ENCODE measurements at regions not wholly inside any gene's neighbourhood (a gene's known extent, or its start where the extent isn't known, plus 50 kb on each side); places are given as distances from the start of the nearest gene placed in this dataset.
"Not testable (repeated sequence)": the region's sequence is repeated elsewhere in the genome, so short reads cannot be mapped to it uniquely, and the experiment has no call there.

DNA sequence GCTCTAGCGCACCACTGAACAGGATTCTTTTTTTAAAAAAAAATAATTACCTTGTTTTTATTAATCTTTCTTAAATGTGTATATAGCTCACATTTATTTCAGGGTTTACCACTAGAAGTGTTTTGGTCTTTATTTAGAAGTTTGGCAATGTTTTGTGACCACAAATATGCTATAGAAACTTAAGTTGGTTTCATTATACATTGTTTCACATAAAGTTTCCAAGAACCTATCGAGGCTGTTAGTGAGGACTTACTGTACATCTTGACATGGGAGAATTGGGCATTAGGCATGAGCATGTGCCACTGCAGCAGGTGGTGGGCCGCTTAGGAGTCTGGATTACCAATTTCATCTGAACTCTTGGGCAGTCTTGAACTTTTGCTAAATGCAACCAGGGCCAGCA is 77.9 kb upstream of the TMEM164 start:
- H3K18ac ChIP-seq (ENCODE audit: low read length); H2BK120ac ChIP-seq (ENCODE audit: low read depth, low read length); H2BK5ac ChIP-seq (ENCODE audit: low read length); H2BK15ac ChIP-seq (ENCODE audit: low read length); H3K9me3 ChIP-seq (replicated peaks in 1 of 2; ENCODE audit: control insufficient read depth in 2 of 2, insufficient read depth in 1 of 2, low read depth in 1 of 2, low read length in 2 of 2); H3K27ac ChIP-seq (replicated peaks; ENCODE audit: low read length); H3K79me1 ChIP-seq (ENCODE audit: low read depth, low read length); H3K14ac ChIP-seq (ENCODE audit: low read length); H2BK12ac ChIP-seq (ENCODE audit: low read length); H2AK5ac ChIP-seq (ENCODE audit: low read depth, low read length); H3K9ac ChIP-seq (ENCODE audit: low read depth, low read length, poor library complexity); H4K91ac ChIP-seq (ENCODE audit: low read depth, low read length, poor library complexity); H3K4ac ChIP-seq (ENCODE audit: low read length); H3K4me1 ChIP-seq (ENCODE audit: control insufficient read depth in 2 of 2, insufficient read depth in 1 of 2, low read depth in 1 of 2, low read length in 2 of 2); H4K8ac ChIP-seq (ENCODE audit: low read depth, low read length); DNase-seq (ENCODE audit: low spot score); H3K36me3 ChIP-seq (replicated peaks in 1 of 2; ENCODE audit: control insufficient read depth in 2 of 2, insufficient read depth in 2 of 2, low read length in 2 of 2); H2AFZ ChIP-seq (ENCODE audit: low read length); H3K23ac ChIP-seq (ENCODE audit: low read depth, low read length, poor library complexity); H3K27me3 ChIP-seq (ENCODE audit: control insufficient read depth in 3 of 3, insufficient read depth in 3 of 3, low read depth in 1 of 3, low read length in 3 of 3); H3K4me2 ChIP-seq (ENCODE audit: insufficient read depth, low read length, poor library complexity, severe bottlenecking); H3K4me3 ChIP-seq (ENCODE audit: low read length in 2 of 2): not testable (repeated sequence)
- WGBS, 2 donors (ENCODE audit: extremely low coverage in 2 of 2, insufficient read length in 2 of 2, insufficient replicate concordance in 1 of 2) = no CpG with 5 or more reads among the region's 3 CpGs

DNA sequence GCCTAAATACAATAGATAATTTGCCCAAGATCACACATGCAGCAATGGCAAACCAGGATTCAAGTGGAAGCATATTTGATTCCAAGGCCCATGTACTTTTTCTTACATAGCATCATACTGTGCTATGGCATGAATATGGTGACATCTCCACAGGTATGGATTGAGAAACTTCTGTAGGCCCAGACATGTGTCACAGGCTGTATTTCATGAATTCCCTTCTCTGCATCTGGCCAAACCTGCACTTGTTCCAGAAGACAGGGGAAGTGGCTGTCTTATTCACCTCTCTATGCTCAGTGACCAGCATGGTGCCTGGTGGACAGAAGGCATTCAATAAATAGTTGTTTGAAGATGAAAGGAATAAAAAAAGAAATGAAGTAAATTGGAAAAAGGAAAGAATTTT is 77.3 kb upstream of the TMEM164 start:
- Histone ChIP-seq H2AK5ac (ENCODE audit: low read depth, low read length) (no peak overlapping the region), H2BK120ac (ENCODE audit: low read depth, low read length) (no peak overlapping the region)

DNA sequence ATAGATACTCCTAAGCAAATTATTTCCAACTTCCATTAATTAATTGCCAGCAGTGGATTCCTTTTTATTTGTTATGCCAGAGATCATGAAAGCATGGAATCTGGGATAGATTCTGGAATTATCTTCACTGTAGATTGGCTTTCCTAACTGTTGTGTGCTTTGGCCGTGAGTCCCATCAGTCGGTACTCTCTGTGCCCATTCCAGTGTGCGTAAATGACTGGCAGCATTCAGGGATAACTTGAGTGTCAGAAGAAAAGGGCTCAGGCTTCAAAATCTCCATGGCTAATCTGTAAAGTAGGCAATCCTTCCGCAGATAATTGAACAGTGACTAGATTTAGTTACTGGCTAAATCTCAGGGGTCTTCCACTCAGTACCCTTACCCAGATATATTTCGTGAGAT is 76.8 kb upstream of the TMEM164 start:
- H3K27me3 ChIP-seq (ENCODE audit: control insufficient read depth in 3 of 3, insufficient read depth in 3 of 3, low read depth in 1 of 3, low read length in 3 of 3) = no peaks in the 10 kb centered on the region
- no CpG with 5 or more reads among the region's 5 CpGs for WGBS, 2 donors (ENCODE audit: extremely low coverage in 2 of 2, insufficient read length in 2 of 2, insufficient replicate concordance in 1 of 2)
- H2AFZ ChIP-seq (ENCODE audit: low read length) = no peak overlapping the region
- no peak for DNase-seq (ENCODE audit: low spot score)
- H3K23ac ChIP-seq (ENCODE audit: low read depth, low read length, poor library complexity) = no peak overlapping the region
- no peaks in the 10 kb centered on the region for H3K9me3 ChIP-seq (replicated peaks in 1 of 2; ENCODE audit: control insufficient read depth in 2 of 2, insufficient read depth in 1 of 2, low read depth in 1 of 2, low read length in 2 of 2)
- H3K14ac ChIP-seq (ENCODE audit: low read length) = no peak overlapping the region
- H3K4me3 ChIP-seq (ENCODE audit: low read length in 2 of 2) = no peak overlapping the region
- no peaks in the 10 kb centered on the region for H3K79me1 ChIP-seq (ENCODE audit: low read depth, low read length)
- no peaks in the 10 kb centered on the region for H3K36me3 ChIP-seq (replicated peaks in 1 of 2; ENCODE audit: control insufficient read depth in 2 of 2, insufficient read depth in 2 of 2, low read length in 2 of 2)
- no peaks in the 10 kb centered on the region for H3K4me1 ChIP-seq (ENCODE audit: control insufficient read depth in 2 of 2, insufficient read depth in 1 of 2, low read depth in 1 of 2, low read length in 2 of 2)
- no peak overlapping the region for H3K4ac ChIP-seq (ENCODE audit: low read length)
- no peak overlapping the region for H4K91ac ChIP-seq (ENCODE audit: low read depth, low read length, poor library complexity)
- no peak overlapping the region for H2BK5ac ChIP-seq (ENCODE audit: low read length)
- no peak overlapping the region for H2BK15ac ChIP-seq (ENCODE audit: low read length)
- no peak overlapping the region for H2BK120ac ChIP-seq (ENCODE audit: low read depth, low read length)
- no peak overlapping the region for H3K9ac ChIP-seq (ENCODE audit: low read depth, low read length, poor library complexity)
- H3K4me2 ChIP-seq (ENCODE audit: insufficient read depth, low read length, poor library complexity, severe bottlenecking) = no peak overlapping the region
- H2BK12ac ChIP-seq (ENCODE audit: low read length) = no peak overlapping the region
- no peak overlapping the region for H4K8ac ChIP-seq (ENCODE audit: low read depth, low read length)
- H2AK5ac ChIP-seq (ENCODE audit: low read depth, low read length) = no peak overlapping the region
- no peak overlapping the region for H3K27ac ChIP-seq (replicated peaks; ENCODE audit: low read length)
- no peak overlapping the region for H3K18ac ChIP-seq (ENCODE audit: low read length)

More for the DNA sequence above, 77.3 kb upstream of the TMEM164 start:
- no peak overlapping the region for H4K91ac ChIP-seq (ENCODE audit: low read depth, low read length, poor library complexity)
- no peak for DNase-seq (ENCODE audit: low spot score)
- no peaks in the 10 kb centered on the region for H3K36me3 ChIP-seq (replicated peaks in 1 of 2; ENCODE audit: control insufficient read depth in 2 of 2, insufficient read depth in 2 of 2, low read length in 2 of 2)
- H3K14ac ChIP-seq (ENCODE audit: low read length) = no peak overlapping the region
- H3K79me1 ChIP-seq (ENCODE audit: low read depth, low read length) = no peaks in the 10 kb centered on the region
- no peak overlapping the region for H4K8ac ChIP-seq (ENCODE audit: low read depth, low read length)
- no peak overlapping the region for H3K9ac ChIP-seq (ENCODE audit: low read depth, low read length, poor library complexity)
- no peak overlapping the region for H3K27ac ChIP-seq (replicated peaks; ENCODE audit: low read length)
- no peak overlapping the region for H3K4me2 ChIP-seq (ENCODE audit: insufficient read depth, low read length, poor library complexity, severe bottlenecking)
- no peaks in the 10 kb centered on the region for H3K9me3 ChIP-seq (replicated peaks in 1 of 2; ENCODE audit: control insufficient read depth in 2 of 2, insufficient read depth in 1 of 2, low read depth in 1 of 2, low read length in 2 of 2)
- H3K4me1 ChIP-seq (ENCODE audit: control insufficient read depth in 2 of 2, insufficient read depth in 1 of 2, low read depth in 1 of 2, low read length in 2 of 2) = no peaks in the 10 kb centered on the region
- H3K23ac ChIP-seq (ENCODE audit: low read depth, low read length, poor library complexity) = no peak overlapping the region
- no peak overlapping the region for H3K4ac ChIP-seq (ENCODE audit: low read length)
- H2BK12ac ChIP-seq (ENCODE audit: low read length) = no peak overlapping the region
- H2BK15ac ChIP-seq (ENCODE audit: low read length) = no peak overlapping the region
- H3K4me3 ChIP-seq (ENCODE audit: low read length in 2 of 2) = no peak overlapping the region
- H2BK5ac ChIP-seq (ENCODE audit: low read length) = no peak overlapping the region
- H2AFZ ChIP-seq (ENCODE audit: low read length) = no peak overlapping the region
- no peaks in the 10 kb centered on the region for H3K27me3 ChIP-seq (ENCODE audit: control insufficient read depth in 3 of 3, insufficient read depth in 3 of 3, low read depth in 1 of 3, low read length in 3 of 3)
- no peak overlapping the region for H3K18ac ChIP-seq (ENCODE audit: low read length)

DNA sequence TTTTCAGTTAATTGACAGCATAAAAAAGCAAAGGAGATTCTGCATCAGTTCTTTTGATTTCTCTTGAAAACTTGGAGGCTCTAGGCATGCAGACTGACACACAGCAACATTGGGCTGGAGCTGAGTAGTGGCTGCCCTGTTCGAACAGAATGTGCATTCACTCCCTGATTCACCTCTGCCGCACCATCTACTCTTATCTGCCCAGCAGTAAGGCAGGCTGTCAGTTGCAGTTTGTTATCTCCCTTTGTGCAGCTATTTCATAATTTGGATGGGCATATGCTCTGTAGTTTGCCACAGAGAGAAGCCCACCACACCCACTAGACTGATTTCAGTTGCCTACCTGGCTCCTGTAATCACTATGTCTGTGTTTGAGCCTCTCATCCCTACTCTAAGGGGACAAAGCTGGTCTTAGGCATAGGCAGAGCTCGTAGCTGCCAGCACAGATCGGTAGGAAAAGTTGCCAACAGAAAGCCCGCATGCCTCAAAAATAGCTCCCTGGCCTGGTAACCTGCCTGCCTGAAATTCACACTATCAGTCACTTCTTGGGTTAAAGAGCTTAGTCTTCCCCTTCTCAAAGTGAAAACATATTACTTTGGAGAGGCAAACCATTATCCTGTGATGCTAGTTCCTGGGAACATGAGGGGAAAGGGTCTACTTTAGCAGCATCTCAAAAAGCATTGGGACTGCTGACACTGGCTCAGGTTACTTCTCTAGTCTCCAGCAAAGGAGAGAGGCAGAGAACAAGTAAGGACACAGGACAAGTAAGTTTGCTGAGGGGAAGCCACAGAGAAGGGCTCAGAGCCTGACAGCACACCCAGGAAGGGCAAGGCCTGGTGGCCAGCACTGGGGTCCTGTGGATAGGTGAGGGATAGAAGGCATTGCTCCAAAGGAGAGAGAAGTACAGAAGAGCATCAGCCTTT is 75.9 kb upstream of the TMEM164 start:
- no peak for DNase-seq (ENCODE audit: low spot score)

More for the DNA sequence above, 75.9 kb upstream of the TMEM164 start:
- no peaks in the 10 kb centered on the region for H3K79me1 ChIP-seq (ENCODE audit: low read depth, low read length)
- no peak overlapping the region for H2BK15ac ChIP-seq (ENCODE audit: low read length)
- no peak overlapping the region for H4K8ac ChIP-seq (ENCODE audit: low read depth, low read length)
- no peak overlapping the region for H3K4ac ChIP-seq (ENCODE audit: low read length)
- H3K18ac ChIP-seq (ENCODE audit: low read length) = no peak overlapping the region
- no peak overlapping the region for H3K9ac ChIP-seq (ENCODE audit: low read depth, low read length, poor library complexity)
- H2BK5ac ChIP-seq (ENCODE audit: low read length) = no peak overlapping the region
- no peak overlapping the region for H3K4me2 ChIP-seq (ENCODE audit: insufficient read depth, low read length, poor library complexity, severe bottlenecking)
- H2BK12ac ChIP-seq (ENCODE audit: low read length) = no peak overlapping the region
- H3K14ac ChIP-seq (ENCODE audit: low read length) = no peak overlapping the region
- no peak overlapping the region for H2AK5ac ChIP-seq (ENCODE audit: low read depth, low read length)
- H3K4me1 ChIP-seq (ENCODE audit: control insufficient read depth in 2 of 2, insufficient read depth in 1 of 2, low read depth in 1 of 2, low read length in 2 of 2) = no peaks in the 10 kb centered on the region
- H2AFZ ChIP-seq (ENCODE audit: low read length) = no peak overlapping the region
- WGBS, 2 donors (ENCODE audit: extremely low coverage in 2 of 2, insufficient read length in 2 of 2, insufficient replicate concordance in 1 of 2) = no CpG with 5 or more reads among the region's 5 CpGs
- no peaks in the 10 kb centered on the region for H3K27me3 ChIP-seq (ENCODE audit: control insufficient read depth in 3 of 3, insufficient read depth in 3 of 3, low read depth in 1 of 3, low read length in 3 of 3)
- H3K4me3 ChIP-seq (ENCODE audit: low read length in 2 of 2) = no peak overlapping the region
- H3K23ac ChIP-seq (ENCODE audit: low read depth, low read length, poor library complexity) = no peak overlapping the region
- no peak overlapping the region for H2BK120ac ChIP-seq (ENCODE audit: low read depth, low read length)
- no peaks in the 10 kb centered on the region for H3K9me3 ChIP-seq (replicated peaks in 1 of 2; ENCODE audit: control insufficient read depth in 2 of 2, insufficient read depth in 1 of 2, low read depth in 1 of 2, low read length in 2 of 2)
- no peak overlapping the region for H4K91ac ChIP-seq (ENCODE audit: low read depth, low read length, poor library complexity)
- no peaks in the 10 kb centered on the region for H3K36me3 ChIP-seq (replicated peaks in 1 of 2; ENCODE audit: control insufficient read depth in 2 of 2, insufficient read depth in 2 of 2, low read length in 2 of 2)
- H3K27ac ChIP-seq (replicated peaks; ENCODE audit: low read length) = no peak overlapping the region
